OCI-LY1 (cell line): ENCODE measurements at regions not wholly inside any gene's neighbourhood (a gene's known extent, or its start where the extent isn't known, plus 50 kb on each side); places are given as distances from the start of the nearest gene placed in this dataset.

ENCODE experiments used
- CTCF ChIP-seq: fragments of 200-600 bp; sonication (generic), shearing (Covaris generic); IDR thresholded peaks from 2 replicates; pipeline ENCODE4 v1.5.1; 2017; ENCODE audit warnings: mild to moderate bottlenecking, antibody characterized with exemption, low read length, moderate library complexity, mixed read lengths
- EZH2 ChIP-seq: fragments of 200-600 bp; sonication (generic), shearing (Covaris generic); IDR thresholded peaks from 2 replicates; pipeline ENCODE4 v1.8.0; 2017; ENCODE audit warnings: borderline replicate concordance, mixed run types, mild to moderate bottlenecking, antibody characterized with exemption, low read length, moderate library complexity, mixed read lengths

- TF ChIP-seq CTCF (no peak), EZH2 (no peak)
Observed at GRCh38 chr10:43814663-43815062, 166.0 kb upstream of the ZNF32 start.
